ES-I3 (cell line): ENCODE measurements at regions not wholly inside any gene's neighbourhood (a gene's known extent, or its start where the extent isn't known, plus 50 kb on each side); places are given as distances from the start of the nearest gene placed in this dataset.

Experiments used
- H3K36me3 ChIP-seq: 2 replicates; pipeline ENCODE4 v1.6.1; 2013; ENCODE audit warnings: mild to moderate bottlenecking, low read length, control low read depth, moderate library complexity; ENCODE audit not compliant: insufficient read depth
- H3K4me1 ChIP-seq: 2 replicates; pipeline ENCODE4 v1.6.1; 2013; ENCODE audit warnings: mild to moderate bottlenecking, control low read depth, low read length; ENCODE audit not compliant: insufficient read depth
- H3K9ac ChIP-seq: 2 replicates; pipeline ENCODE4 v1.6.1; 2013; ENCODE audit warnings: low read depth, mild to moderate bottlenecking, low read length, moderate library complexity
- H3K9me3 ChIP-seq: 2 replicates; pipeline ENCODE4 v1.6.1; 2013; ENCODE audit warnings: mild to moderate bottlenecking, low read length, moderate library complexity; ENCODE audit not compliant: control insufficient read depth, insufficient read depth

DNA sequence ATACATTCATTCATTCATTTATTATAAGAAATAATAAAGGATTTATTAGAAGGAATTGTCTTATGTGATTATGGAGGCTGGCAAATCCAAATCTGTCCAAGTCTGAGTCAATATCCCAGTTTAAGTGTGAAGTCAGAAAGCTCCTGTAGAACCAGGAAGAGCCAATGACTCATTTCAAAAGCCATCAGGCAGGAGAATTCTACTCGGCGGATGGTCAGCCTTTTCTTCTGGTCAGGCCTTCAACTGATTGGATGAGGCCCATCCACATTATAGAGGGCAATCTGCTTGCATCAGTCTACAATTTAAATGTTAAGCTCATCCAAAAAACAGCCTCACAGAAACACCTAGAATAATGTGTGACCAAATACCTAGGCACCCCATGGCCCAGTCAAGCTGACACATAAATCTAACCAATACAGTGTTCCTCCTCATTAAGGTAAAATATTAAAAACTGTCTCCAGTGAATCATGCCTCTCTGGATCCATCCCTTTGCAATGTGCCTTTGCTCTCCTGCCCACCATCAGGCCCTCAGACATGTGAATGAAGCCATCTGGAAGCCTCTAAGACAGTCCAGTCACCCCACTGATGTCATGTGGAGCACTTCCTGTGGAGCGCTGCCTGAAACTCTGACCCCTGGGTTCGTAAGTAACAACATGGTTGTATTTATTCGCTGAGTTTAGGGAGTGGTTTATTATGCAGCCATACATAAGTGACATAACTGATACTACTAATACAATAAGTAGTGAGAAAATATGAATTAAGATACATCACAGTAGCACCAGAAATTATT, 69.2 kb upstream of the WSB1 start:
- Histone ChIP-seq H3K4me1 (no peaks in the 10 kb centered on the region), H3K9ac (no peak overlapping the region), H3K36me3 (no peaks in the 10 kb centered on the region), H3K9me3 (no peaks in the 10 kb centered on the region)

DNA sequence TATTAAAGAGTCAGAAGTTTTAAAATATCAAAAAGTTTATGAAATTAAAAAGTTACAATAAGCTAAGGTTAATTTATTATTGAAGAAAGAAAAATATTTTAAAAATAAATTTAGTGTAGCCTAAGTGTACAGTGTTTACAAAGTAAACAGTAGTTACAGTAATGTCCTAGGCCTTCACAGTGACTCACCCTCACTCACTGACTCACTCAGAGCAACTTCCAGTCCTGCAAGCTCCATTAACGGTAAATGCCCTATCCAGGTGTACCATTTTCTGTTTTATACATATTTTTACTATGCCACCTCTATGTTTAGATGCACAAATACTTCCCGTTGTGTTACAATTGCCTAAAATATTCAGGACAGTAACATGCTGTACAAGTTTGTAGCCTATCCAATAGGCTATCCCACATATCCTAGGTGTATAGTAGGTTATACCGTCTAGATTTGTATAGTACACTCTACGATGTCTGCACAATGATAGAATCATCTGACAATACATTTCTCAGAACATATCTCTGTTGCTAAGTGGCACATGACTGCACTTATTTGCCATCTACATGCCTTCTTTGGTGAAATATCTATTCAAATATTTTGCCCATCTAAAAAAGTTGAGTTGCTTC, 67.2 kb upstream of the WSB1 start:
- H3K4me1 ChIP-seq = no peaks in the 10 kb centered on the region

GRCh38 chr17:27230996-27231395, 62.9 kb upstream of the WSB1 start:
- Histone ChIP-seq H3K9ac (no peak overlapping the region), H3K36me3 (no peaks in the 10 kb centered on the region), H3K9me3 (no peaks in the 10 kb centered on the region), H3K4me1 (no peaks in the 10 kb centered on the region)

More for the DNA sequence above, 67.2 kb upstream of the WSB1 start:
- Histone ChIP-seq H3K9ac (no peak overlapping the region), H3K36me3 (no peaks in the 10 kb centered on the region), H3K9me3 (no peaks in the 10 kb centered on the region)

DNA sequence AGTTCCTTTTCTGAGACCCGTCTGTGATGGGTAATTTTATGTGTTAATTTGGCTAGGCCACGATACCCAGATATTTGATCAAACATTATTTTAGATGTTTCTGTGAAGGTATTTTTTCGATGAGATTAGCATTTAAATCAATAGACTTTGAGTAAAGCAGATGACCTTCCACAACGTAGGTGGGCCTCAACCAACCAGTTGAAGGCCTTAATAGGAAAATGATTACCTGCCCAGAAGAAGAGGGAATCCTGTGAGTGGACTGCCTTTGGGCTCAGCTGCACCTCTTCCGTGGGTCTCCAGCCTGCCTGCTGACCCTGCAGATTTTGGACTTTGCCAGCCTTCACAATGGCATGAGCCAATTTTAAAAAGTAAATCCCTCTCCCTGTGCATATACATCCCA, 61.6 kb upstream of the WSB1 start:
- Histone ChIP-seq H3K36me3 (no peaks in the 10 kb centered on the region), H3K4me1 (no peaks in the 10 kb centered on the region), H3K9me3 (no peaks in the 10 kb centered on the region), H3K9ac (no peak overlapping the region)

GRCh38 chr17:27233059-27233458, 60.9 kb upstream of the WSB1 start:
- Histone ChIP-seq H3K4me1 (no peaks in the 10 kb centered on the region), H3K36me3 (no peaks in the 10 kb centered on the region), H3K9me3 (no peaks in the 10 kb centered on the region), H3K9ac (no peak overlapping the region)

DNA sequence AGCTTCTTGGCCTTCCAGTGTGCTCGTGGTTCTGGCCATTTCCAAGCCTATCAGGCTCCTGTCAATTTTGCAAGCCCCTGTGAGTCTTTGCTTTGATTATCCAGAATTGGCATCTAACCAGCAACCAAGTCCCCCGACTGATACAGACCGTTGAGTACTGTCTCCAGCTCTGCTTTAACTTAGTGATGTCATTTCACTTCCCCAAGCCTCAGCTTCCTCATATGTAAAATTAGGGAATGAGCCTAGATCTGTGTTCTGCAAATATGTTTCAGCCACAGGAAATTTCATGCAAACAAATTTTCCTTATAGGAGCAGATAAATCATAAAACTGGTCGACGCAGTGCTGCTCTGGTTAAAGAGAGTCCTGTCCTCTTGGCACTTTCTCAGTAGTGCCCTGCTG, 60.1 kb upstream of the WSB1 start:
- no peaks in the 10 kb centered on the region for H3K9me3 ChIP-seq
- no peaks in the 10 kb centered on the region for H3K4me1 ChIP-seq
- H3K36me3 ChIP-seq = no peaks in the 10 kb centered on the region
- no peak overlapping the region for H3K9ac ChIP-seq

GRCh38 chr17:27236717-27237315, 57.1 kb upstream of the WSB1 start:
- Histone ChIP-seq H3K9ac (no peak overlapping the region), H3K4me1 (peaks cover 4% of the 10 kb centered on the region; the same call in 1 of the 2 replicates), H3K9me3 (no peaks in the 10 kb centered on the region), H3K36me3 (no peaks in the 10 kb centered on the region; the same call in 1 of the 2 replicates)

- Histone ChIP-seq H3K9me3 (no peaks in the 10 kb centered on the region), H3K9ac (no peak overlapping the region), H3K36me3 (no peaks in the 10 kb centered on the region; the same call in 1 of the 2 replicates), H3K4me1 (peaks cover 4% of the 10 kb centered on the region; the same call in 1 of the 2 replicates)
Measured at GRCh38 chr17:27237890-27238289, 56.0 kb upstream of the WSB1 start.

GRCh38 chr17:27239046-27239445, 54.9 kb upstream of the WSB1 start:
- no peaks in the 10 kb centered on the region for H3K9me3 ChIP-seq
- H3K4me1 ChIP-seq = peaks cover 6% of the 10 kb centered on the region; the same call in 1 of the 2 replicates
- H3K36me3 ChIP-seq = no peaks in the 10 kb centered on the region; the same call in 1 of the 2 replicates
- no peak overlapping the region for H3K9ac ChIP-seq

- no peaks in the 10 kb centered on the region for H3K9me3 ChIP-seq
- H3K36me3 ChIP-seq = no peaks in the 10 kb centered on the region; the same call in 1 of the 2 replicates
- H3K9ac ChIP-seq = no peak overlapping the region
- H3K4me1 ChIP-seq = peaks cover 11% of the 10 kb centered on the region
Measured at GRCh38 chr17:27239584-27239983, 54.3 kb upstream of the WSB1 start.

- Histone ChIP-seq H3K9me3 (no peaks in the 10 kb centered on the region), H3K36me3 (no peaks in the 10 kb centered on the region; the same call in 1 of the 2 replicates), H3K4me1 (peaks cover 16% of the 10 kb centered on the region), H3K9ac (no peak overlapping the region)
Measured at GRCh38 chr17:27240086-27240801, 53.7 kb upstream of the WSB1 start.

GRCh38 chr17:27240802-27241155, 53.1 kb upstream of the WSB1 start:
- no peaks in the 10 kb centered on the region; the same call in 1 of the 2 replicates for H3K36me3 ChIP-seq
- H3K9me3 ChIP-seq = no peaks in the 10 kb centered on the region
- H3K9ac ChIP-seq = no peak overlapping the region
- peaks cover 16% of the 10 kb centered on the region for H3K4me1 ChIP-seq

DNA sequence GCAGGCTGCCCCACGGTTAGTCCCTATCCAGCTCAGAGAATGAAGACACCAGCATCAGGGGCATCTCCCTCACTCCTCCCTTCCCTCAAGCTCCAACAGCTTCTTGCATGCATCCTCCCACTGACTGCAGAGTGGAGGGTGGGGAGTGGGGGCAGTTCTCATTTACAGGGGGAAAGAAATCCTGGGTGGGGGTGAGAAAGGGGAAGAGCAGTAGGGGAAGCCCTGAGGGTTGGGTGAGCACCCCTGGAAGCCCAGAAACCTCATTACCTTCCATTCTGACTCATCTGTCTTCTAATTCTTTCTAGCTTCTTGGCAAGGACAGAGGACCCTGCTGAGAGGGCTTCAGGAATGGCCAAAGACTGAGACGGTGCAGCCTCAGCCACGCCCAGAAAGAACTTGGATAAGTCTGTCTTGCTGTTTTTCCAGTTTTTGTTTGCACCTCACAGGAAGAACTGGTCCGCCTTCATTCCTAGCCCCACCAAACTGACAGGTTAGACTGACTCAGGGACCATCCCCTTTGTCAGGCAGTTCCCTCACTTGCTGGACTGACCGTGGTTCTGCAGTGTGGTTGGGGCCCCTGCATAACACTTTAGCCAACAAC, 52.5 kb upstream of the WSB1 start:
- H3K4me1 ChIP-seq = peaks cover 16% of the 10 kb centered on the region
- no peak overlapping the region for H3K9ac ChIP-seq
- H3K36me3 ChIP-seq = no peaks in the 10 kb centered on the region; the same call in 1 of the 2 replicates
- no peaks in the 10 kb centered on the region for H3K9me3 ChIP-seq

- Histone ChIP-seq H3K9me3 (no peaks in the 10 kb centered on the region), H3K9ac (no peak overlapping the region), H3K4me1 (peaks cover 16% of the 10 kb centered on the region), H3K36me3 (no peaks in the 10 kb centered on the region; the same call in 1 of the 2 replicates)
Measured at GRCh38 chr17:27242951-27243350, 51.0 kb upstream of the WSB1 start.
